IMR-90 (cell line): ENCODE measurements at regions not wholly inside any gene's neighbourhood (a gene's known extent, or its start where the extent isn't known, plus 50 kb on each side); places are given as distances from the start of the nearest gene placed in this dataset.

Source experiments
- ATAC-seq: fragments of 200-7000 bp; cut with Tn5 transposase; 2 replicates; pipeline ENCODE4 v1.9.1; 2020; ENCODE audit warnings: low read depth, mild to moderate bottlenecking, moderate library complexity
- BruUV-seq: library from RNA; stranded (reverse); fragments of 400-500 nt; replicated peaks from 2 replicates; lab custom pipeline; 2021; lab: Mats Ljungman, UMichigan
- CTCF ChIA-PET: fragments of 300-600 bp; formaldehyde crosslinking; extraction: SDS; loops from one replicate; lab custom pipeline; 2021; ENCODE audit warnings: antibody characterized with exemption; lab: Yijun Ruan, JAX
- POLR2A ChIA-PET: fragments of 300-600 bp; sonication (Branson Sonifier 250); formaldehyde crosslinking; loops from one replicate; lab custom pipeline; 2022; ENCODE audit warnings: antibody characterized with exemption; ENCODE audit not compliant: unreplicated experiment; lab: Charles Lee
- DNase-seq: peaks from one replicate; pipeline ENCODE4 v3.0.0; 2013
- H2AFZ ChIP-seq: replicated peaks from 2 replicates; pipeline ENCODE3; 2013; ENCODE audit warnings: low read length, mild to moderate bottlenecking; ENCODE audit not compliant: poor library complexity
- H2AK5ac ChIP-seq: 2 replicates; pipeline ENCODE4 v1.6.1; 2013; ENCODE audit warnings: low read depth, low read length, inconsistent platforms
- H2AK9ac ChIP-seq: replicated peaks from 2 replicates; pipeline ENCODE3; 2013; ENCODE audit warnings: mild to moderate bottlenecking, low read depth, low read length, moderate library complexity; ENCODE audit not compliant: poor library complexity
- H2BK120ac ChIP-seq: 2 replicates; pipeline ENCODE4 v1.6.1; 2013; ENCODE audit warnings: low read depth, low read length, inconsistent platforms
- H2BK15ac ChIP-seq: 3 replicates; pipeline ENCODE4 v1.6.1; 2013; ENCODE audit warnings: low read depth, low read length, inconsistent platforms
- H2BK20ac ChIP-seq: 2 replicates; pipeline ENCODE4 v1.6.1; 2013; ENCODE audit warnings: low read depth, mild to moderate bottlenecking, inconsistent platforms, low read length, moderate library complexity
- H2BK5ac ChIP-seq: 2 replicates; pipeline ENCODE4 v1.6.1; 2013; ENCODE audit warnings: mild to moderate bottlenecking, low read depth, low read length, inconsistent platforms; ENCODE audit not compliant: poor library complexity, severe bottlenecking
- H3K14ac ChIP-seq: replicated peaks from 2 replicates; pipeline ENCODE4 v1.6.1; 2013; ENCODE audit warnings: low read depth, low read length, inconsistent platforms
- H3K18ac ChIP-seq: 2 replicates; pipeline ENCODE4 v1.6.1; 2013; ENCODE audit warnings: low read depth, low read length, control low read depth
- H3K23ac ChIP-seq: 2 replicates; pipeline ENCODE4 v1.6.1; 2013; ENCODE audit warnings: low read depth, low read length, inconsistent platforms
- H3K27ac ChIP-seq: 2 replicates; pipeline ENCODE4 v1.5.1; 2013; ENCODE audit warnings: mild to moderate bottlenecking, control low read depth, low read length; ENCODE audit not compliant: insufficient read depth
- H3K27me3 ChIP-seq: 2 replicates; pipeline ENCODE4 v1.6.1; 2013; ENCODE audit warnings: low read length; ENCODE audit not compliant: control insufficient read depth, insufficient read depth
- H3K36me3 ChIP-seq: 2 replicates; pipeline ENCODE4 v1.6.1; 2013; ENCODE audit warnings: low read length, mixed read lengths; ENCODE audit not compliant: control insufficient read depth, insufficient read depth
- H3K4ac ChIP-seq: 2 replicates; pipeline ENCODE4 v1.6.1; 2013; ENCODE audit warnings: low read depth, low read length, inconsistent platforms
- H3K4me1 ChIP-seq: 2 replicates; pipeline ENCODE4 v1.6.1; 2013; ENCODE audit warnings: low read length, mixed read lengths; ENCODE audit not compliant: control insufficient read depth, insufficient read depth
- H3K4me2 ChIP-seq: 2 replicates; pipeline ENCODE4 v1.6.1; 2013; ENCODE audit warnings: low read depth, mild to moderate bottlenecking, control low read depth, low read length, moderate library complexity
- H3K4me3 ChIP-seq: 2 replicates; pipeline ENCODE4 v1.5.1; 2013; ENCODE audit warnings: low read depth, mild to moderate bottlenecking, control low read depth, low read length, moderate library complexity; ENCODE audit not compliant: insufficient read depth
- H3K56ac ChIP-seq: 2 replicates; pipeline ENCODE4 v1.6.1; 2013; ENCODE audit warnings: low read length, inconsistent platforms; ENCODE audit not compliant: insufficient read depth; ENCODE audit errors: extremely low read depth
- H3K79me1 ChIP-seq, 2 experiments: 2 replicates each; pipeline ENCODE4 v1.6.1; 2013; ENCODE audit warnings: low read length in 2 of 2, inconsistent platforms in 1 of 2, low read depth in 1 of 2
- H3K9ac ChIP-seq: 2 replicates; pipeline ENCODE4 v1.6.1; 2013; ENCODE audit warnings: low read depth, low read length, control low read depth
- H3K9me1 ChIP-seq: 2 replicates; pipeline ENCODE4 v1.6.1; 2013; ENCODE audit warnings: low read length, inconsistent platforms; ENCODE audit not compliant: insufficient read depth
- H3K9me3 ChIP-seq: 2 replicates; pipeline ENCODE4 v1.6.1; 2013; ENCODE audit warnings: low read length; ENCODE audit not compliant: control insufficient read depth, insufficient read depth
- H4K20me1 ChIP-seq: 2 replicates; pipeline ENCODE4 v1.6.1; 2013; ENCODE audit warnings: low read length, inconsistent platforms; ENCODE audit not compliant: insufficient read depth
- H4K5ac ChIP-seq: 2 replicates; pipeline ENCODE4 v1.6.1; 2013; ENCODE audit warnings: mild to moderate bottlenecking, low read depth, low read length, control low read depth
- H4K8ac ChIP-seq, 2 experiments: 2 replicates each; pipeline ENCODE4 v1.6.1; 2013; ENCODE audit warnings: low read depth in 2 of 2, low read length in 2 of 2, control low read depth in 1 of 2, inconsistent platforms in 1 of 2
- H4K91ac ChIP-seq: 2 replicates; pipeline ENCODE4 v1.6.1; 2013; ENCODE audit warnings: low read depth, low read length, inconsistent platforms; ENCODE audit not compliant: insufficient read depth
- BHLHE40 ChIP-seq: fragments of 150-350 bp; IDR thresholded peaks from 2 replicates; pipeline ENCODE4 v1.6.1; 2016; ENCODE audit warnings: mild to moderate bottlenecking, low read depth, low read length
- CEBPB ChIP-seq: IDR thresholded peaks from 2 replicates; pipeline ENCODE4 v1.6.1; 2012; ENCODE audit warnings: low read depth, low read length, improper control_type of control experiment
- CHD1 ChIP-seq: IDR thresholded peaks from 2 replicates; pipeline ENCODE4 v1.6.1; 2012; ENCODE audit warnings: low read depth, low read length, improper control_type of control experiment
- FOS ChIP-seq: fragments of 150-350 bp; IDR thresholded peaks from 2 replicates; pipeline ENCODE4 v1.6.1; 2016; ENCODE audit warnings: low read depth, low read length
- MAFK ChIP-seq: IDR thresholded peaks from 2 replicates; pipeline ENCODE4 v1.6.1; 2012; ENCODE audit warnings: low read depth, low read length, improper control_type of control experiment
- MAZ ChIP-seq: IDR thresholded peaks from 2 replicates; pipeline ENCODE4 v1.6.1; 2012; ENCODE audit warnings: low read depth, mild to moderate bottlenecking, low read length, improper control_type of control experiment, moderate library complexity, borderline replicate concordance
- MXI1 ChIP-seq: IDR thresholded peaks from 2 replicates; pipeline ENCODE4 v1.6.1; 2012; ENCODE audit warnings: low read depth, mild to moderate bottlenecking, low read length, moderate library complexity, borderline replicate concordance
- NFE2L2 ChIP-seq: fragments of 150-350 bp; IDR thresholded peaks from 2 replicates; pipeline ENCODE4 v1.6.1; 2016; ENCODE audit warnings: low read depth, mild to moderate bottlenecking, low read length
- POLR2A ChIP-seq: IDR thresholded peaks from 2 replicates; pipeline ENCODE4 v1.6.1; 2012; ENCODE audit warnings: mild to moderate bottlenecking, low read depth, low read length
- RAD21 ChIP-seq: IDR thresholded peaks from 2 replicates; pipeline ENCODE4 v1.6.1; 2012; ENCODE audit warnings: low read length, improper control_type of control experiment
- RCOR1 ChIP-seq: IDR thresholded peaks from 2 replicates; pipeline ENCODE4 v1.6.1; 2012; ENCODE audit warnings: mild to moderate bottlenecking, low read length, improper control_type of control experiment; ENCODE audit not compliant: insufficient replicate concordance
- RFX5 ChIP-seq: IDR thresholded peaks from 2 replicates; pipeline ENCODE4 v1.8.0; 2012; ENCODE audit warnings: low read depth, mild to moderate bottlenecking, low read length, moderate library complexity
- SMC3 ChIP-seq: fragments of 150-350 bp; IDR thresholded peaks from 2 replicates; pipeline ENCODE4 v1.6.1; 2016; ENCODE audit warnings: low read depth, mild to moderate bottlenecking, antibody characterized with exemption, low read length, moderate library complexity
- WGBS, 2 experiments: methylation state at CpG; one replicate each; pipeline versions ENCODE4 v1.1.5 to v1.1.7; 2013; ENCODE audit warnings: missing lambda C conversion rate in 2 of 2; ENCODE audit not compliant: insufficient read length in 1 of 2; ENCODE audit errors: extremely low coverage in 2 of 2; 5-methylcytosine and 5-hydroxymethylcytosine counted together
- dilution Hi-C: fragments of 300-500 bp; cut with HindIII; formaldehyde crosslinking; loops from one replicate; pipeline ENCODE4 v1.14.3; 2018; ENCODE audit warnings: low sequenced_read_pairs; ENCODE audit not compliant: unreplicated experiment
- in situ Hi-C: fragments of 300-500 bp; cut with MboI; formaldehyde crosslinking; loops from 3 replicates; pipeline ENCODE4 v1.14.3; 2019; ENCODE audit warnings: low sequenced_read_pairs, inconsistent platforms, mixed read lengths
- intact Hi-C: fragments of 100-400 bp; cut with micrococcal nuclease; formaldehyde crosslinking; loops from 2 replicates; pipeline ENCODE4 v1.10.0; 2022
- TF ChIP-seq, protein P1 (sequence below): conservative IDR thresholded peaks from 2 replicates; pipeline ENCODE4 v1.5.1; 2012; ENCODE audit warnings: mild to moderate bottlenecking, low read depth, low read length, improper control_type of control experiment
- TF ChIP-seq, protein P2 (sequence below): fragments of 150-350 bp; IDR thresholded peaks from 2 replicates; pipeline ENCODE4 v1.6.1; 2016; ENCODE audit warnings: low read depth, mild to moderate bottlenecking, low read length, moderate library complexity, borderline replicate concordance
- TF ChIP-seq, protein P3 (sequence below): fragments of 150-350 bp; IDR thresholded peaks from 2 replicates; pipeline ENCODE4 v1.6.1; 2017; ENCODE audit warnings: mild to moderate bottlenecking, antibody characterized with exemption, low read length, low read depth

DNA sequence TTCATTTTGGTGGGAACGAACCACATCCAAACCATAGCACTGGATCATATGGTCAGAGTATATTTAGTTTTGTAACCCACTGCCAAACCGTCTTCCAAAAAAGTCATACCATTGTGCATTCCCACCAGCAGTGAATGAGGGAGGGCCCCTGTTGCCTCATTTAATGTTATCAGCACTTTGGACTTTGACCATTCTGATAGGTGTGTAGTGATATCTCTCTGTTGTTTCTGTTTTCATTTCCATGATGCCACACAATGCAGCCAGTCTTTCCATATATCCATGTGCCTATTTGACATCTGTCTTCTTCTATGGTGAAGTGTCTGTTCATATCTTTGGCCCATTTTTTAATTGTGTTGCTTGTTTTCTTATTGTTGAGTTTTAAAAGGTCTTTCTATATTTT lies 105.0 kb upstream of the PPP2R2D start:
- BruUV-seq, result no TSS peak

More for the DNA sequence above, 105.0 kb upstream of the PPP2R2D start:
- no peak overlapping the region for H2AK9ac ChIP-seq
- no peaks in the 10 kb centered on the region for H3K36me3 ChIP-seq
- no peaks in the 10 kb centered on the region for H3K79me1 ChIP-seq
- no peak overlapping the region for H3K18ac ChIP-seq
- no peaks in the 10 kb centered on the region for H3K27me3 ChIP-seq
- in situ Hi-C loops, result no loop called here
- no CpG with 5 or more reads among the region's 2 CpGs for WGBS, 2 experiments
- H3K14ac ChIP-seq, result no peak overlapping the region
- no peaks in the 10 kb centered on the region for H3K9me1 ChIP-seq
- no peaks in the 10 kb centered on the region for H4K20me1 ChIP-seq
- peaks cover 16% of the 10 kb centered on the region; the same call in 1 of the 2 replicates for H3K9me3 ChIP-seq
- H2BK20ac ChIP-seq, result no peak overlapping the region
- H3K9ac ChIP-seq, result no peak overlapping the region
- intact Hi-C loops, result no loop called here
- no peak overlapping the region for H2AK5ac ChIP-seq
- DNase-seq, result no peak
- H2AFZ ChIP-seq, result no peak overlapping the region
- TF ChIP-seq SMC3, result no peak
- TF ChIP-seq CEBPB, result no peak
- TF ChIP-seq RFX5, result no peak
- no peak for TF ChIP-seq RAD21
- no peak for TF ChIP-seq MAZ
- TF ChIP-seq POLR2A, result no peak
- TF ChIP-seq, protein P1, sequence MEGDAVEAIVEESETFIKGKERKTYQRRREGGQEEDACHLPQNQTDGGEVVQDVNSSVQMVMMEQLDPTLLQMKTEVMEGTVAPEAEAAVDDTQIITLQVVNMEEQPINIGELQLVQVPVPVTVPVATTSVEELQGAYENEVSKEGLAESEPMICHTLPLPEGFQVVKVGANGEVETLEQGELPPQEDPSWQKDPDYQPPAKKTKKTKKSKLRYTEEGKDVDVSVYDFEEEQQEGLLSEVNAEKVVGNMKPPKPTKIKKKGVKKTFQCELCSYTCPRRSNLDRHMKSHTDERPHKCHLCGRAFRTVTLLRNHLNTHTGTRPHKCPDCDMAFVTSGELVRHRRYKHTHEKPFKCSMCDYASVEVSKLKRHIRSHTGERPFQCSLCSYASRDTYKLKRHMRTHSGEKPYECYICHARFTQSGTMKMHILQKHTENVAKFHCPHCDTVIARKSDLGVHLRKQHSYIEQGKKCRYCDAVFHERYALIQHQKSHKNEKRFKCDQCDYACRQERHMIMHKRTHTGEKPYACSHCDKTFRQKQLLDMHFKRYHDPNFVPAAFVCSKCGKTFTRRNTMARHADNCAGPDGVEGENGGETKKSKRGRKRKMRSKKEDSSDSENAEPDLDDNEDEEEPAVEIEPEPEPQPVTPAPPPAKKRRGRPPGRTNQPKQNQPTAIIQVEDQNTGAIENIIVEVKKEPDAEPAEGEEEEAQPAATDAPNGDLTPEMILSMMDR, result no peak
- no peak for TF ChIP-seq NFE2L2
- TF ChIP-seq, protein P2, sequence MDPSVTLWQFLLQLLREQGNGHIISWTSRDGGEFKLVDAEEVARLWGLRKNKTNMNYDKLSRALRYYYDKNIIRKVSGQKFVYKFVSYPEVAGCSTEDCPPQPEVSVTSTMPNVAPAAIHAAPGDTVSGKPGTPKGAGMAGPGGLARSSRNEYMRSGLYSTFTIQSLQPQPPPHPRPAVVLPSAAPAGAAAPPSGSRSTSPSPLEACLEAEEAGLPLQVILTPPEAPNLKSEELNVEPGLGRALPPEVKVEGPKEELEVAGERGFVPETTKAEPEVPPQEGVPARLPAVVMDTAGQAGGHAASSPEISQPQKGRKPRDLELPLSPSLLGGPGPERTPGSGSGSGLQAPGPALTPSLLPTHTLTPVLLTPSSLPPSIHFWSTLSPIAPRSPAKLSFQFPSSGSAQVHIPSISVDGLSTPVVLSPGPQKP, result no peak
- no peak for TF ChIP-seq CHD1
- TF ChIP-seq, protein P3, sequence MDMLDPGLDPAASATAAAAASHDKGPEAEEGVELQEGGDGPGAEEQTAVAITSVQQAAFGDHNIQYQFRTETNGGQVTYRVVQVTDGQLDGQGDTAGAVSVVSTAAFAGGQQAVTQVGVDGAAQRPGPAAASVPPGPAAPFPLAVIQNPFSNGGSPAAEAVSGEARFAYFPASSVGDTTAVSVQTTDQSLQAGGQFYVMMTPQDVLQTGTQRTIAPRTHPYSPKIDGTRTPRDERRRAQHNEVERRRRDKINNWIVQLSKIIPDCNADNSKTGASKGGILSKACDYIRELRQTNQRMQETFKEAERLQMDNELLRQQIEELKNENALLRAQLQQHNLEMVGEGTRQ, result no peak
- no peak for TF ChIP-seq MAFK
- TF ChIP-seq FOS, result no peak
- no peak for TF ChIP-seq MXI1
- TF ChIP-seq RCOR1, result no peak
- no peak for TF ChIP-seq BHLHE40
- H2BK120ac ChIP-seq, result no peak overlapping the region
- no peak for ATAC-seq
- H4K5ac ChIP-seq, result no peak overlapping the region
- no peak overlapping the region for H4K91ac ChIP-seq
- CTCF ChIA-PET, result no interaction called here
- H3K4me1 ChIP-seq, result no peaks in the 10 kb centered on the region
- no peak overlapping the region for H3K23ac ChIP-seq
- no peak overlapping the region for H3K56ac ChIP-seq
- no peak overlapping the region for H4K8ac ChIP-seq
- H2BK15ac ChIP-seq, result no peak overlapping the region
- no peak overlapping the region for H3K4ac ChIP-seq
- no peak overlapping the region for H3K4me3 ChIP-seq
- no peak overlapping the region for H3K27ac ChIP-seq
- dilution Hi-C loops, result no loop called here
- no peak overlapping the region for H2BK5ac ChIP-seq
- H3K4me2 ChIP-seq, result no peak overlapping the region
- POLR2A ChIA-PET, result no interaction called here
